Posterior vena cava (tissue), 2 donors: ENCODE measurements at regions not wholly inside any gene's neighbourhood (a gene's known extent, or its start where the extent isn't known, plus 50 kb on each side); places are given as distances from the start of the nearest gene placed in this dataset.

Experiments used
- DNase-seq: peaks from one replicate; pipeline ENCODE4 v3.0.0-alpha.2; 2020; ENCODE audit warnings: low spot score
- intact Hi-C, 2 donors: fragments of 100-400 bp; cut with DNase I; formaldehyde crosslinking; loops; one replicate each; pipeline versions ENCODE4 v1.14.1 to v1.14.2; 2022 to 2023
- donor health status: DM: yes; HTN: yes; CAD: no.
- donor health status: DM: yes; HTN: yes; CAD: no.

DNA sequence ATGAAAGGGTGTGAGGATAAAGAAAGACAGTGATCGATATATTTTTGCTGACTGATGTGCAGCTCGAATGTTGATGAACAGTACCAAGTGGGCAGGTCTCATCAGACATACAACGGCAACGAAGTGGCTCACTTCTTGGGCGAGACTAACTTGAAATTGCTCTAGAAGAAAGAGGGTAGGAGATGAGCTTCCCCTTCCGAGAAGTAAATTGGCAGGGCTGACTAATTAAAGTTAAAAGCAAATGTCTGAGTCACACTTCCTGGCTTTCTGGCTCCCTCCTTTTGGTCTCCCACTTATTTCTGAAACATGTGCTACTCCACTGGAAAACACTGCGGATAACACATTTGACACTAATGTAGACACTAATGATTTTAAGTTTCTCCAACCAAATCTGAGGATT lies 228.3 kb downstream of the ABHD5 start:
- no peak for DNase-seq

DNA sequence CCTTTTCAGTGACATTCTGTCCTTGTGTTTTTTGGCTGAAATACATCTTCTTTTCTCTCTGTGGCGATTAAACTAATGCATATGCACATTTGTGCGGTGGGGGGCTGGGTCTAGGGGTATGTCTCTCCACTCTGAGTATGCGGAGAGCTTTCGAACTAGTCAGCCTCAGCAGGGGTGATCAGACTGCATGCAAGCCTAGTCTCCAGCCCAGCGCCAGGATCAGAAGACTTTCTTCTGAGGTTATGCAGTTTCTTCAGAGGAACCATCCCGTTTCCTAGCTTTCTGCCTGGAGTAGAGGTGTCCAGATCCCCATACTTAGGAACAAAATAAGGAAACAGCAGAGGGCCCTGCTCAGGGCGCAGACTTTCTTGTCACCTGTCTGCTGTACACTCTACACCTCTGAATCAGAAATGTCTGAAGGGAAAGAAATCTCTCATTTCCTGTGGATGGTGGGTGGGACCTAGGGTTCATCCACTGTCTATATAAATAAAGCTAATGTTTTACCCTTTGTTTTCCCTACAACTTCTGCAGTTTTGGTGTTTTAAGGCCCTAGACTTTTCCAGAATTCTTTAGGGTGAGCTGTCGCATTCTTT lies 230.4 kb downstream of the ABHD5 start:
- DNase-seq = no peak
- intact Hi-C loops = no loop called here

More for the DNA sequence above, 228.3 kb downstream of the ABHD5 start:
- intact Hi-C loops = no loop called here

DNA sequence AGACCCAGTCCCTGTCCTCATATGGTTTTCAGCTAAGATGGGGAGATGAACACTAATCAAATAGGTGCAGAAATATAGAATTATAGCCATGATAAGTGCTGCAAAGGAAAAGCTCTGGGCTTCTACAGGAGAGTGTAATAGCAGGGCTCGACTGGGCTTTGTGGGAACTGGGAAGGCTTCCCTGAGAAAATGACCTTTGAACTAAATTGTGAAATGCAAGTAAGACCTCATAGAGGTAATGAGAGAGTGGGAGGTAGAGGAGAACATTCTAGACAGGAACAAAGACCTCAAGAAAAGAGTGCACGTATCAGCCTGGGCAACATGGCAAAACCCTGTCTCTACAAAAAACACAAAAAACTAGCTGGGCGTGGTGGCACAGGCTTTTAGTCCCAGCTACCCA lies 231.6 kb downstream of the ABHD5 start:
- no peak for DNase-seq
- intact Hi-C loops = no loop called here

DNA sequence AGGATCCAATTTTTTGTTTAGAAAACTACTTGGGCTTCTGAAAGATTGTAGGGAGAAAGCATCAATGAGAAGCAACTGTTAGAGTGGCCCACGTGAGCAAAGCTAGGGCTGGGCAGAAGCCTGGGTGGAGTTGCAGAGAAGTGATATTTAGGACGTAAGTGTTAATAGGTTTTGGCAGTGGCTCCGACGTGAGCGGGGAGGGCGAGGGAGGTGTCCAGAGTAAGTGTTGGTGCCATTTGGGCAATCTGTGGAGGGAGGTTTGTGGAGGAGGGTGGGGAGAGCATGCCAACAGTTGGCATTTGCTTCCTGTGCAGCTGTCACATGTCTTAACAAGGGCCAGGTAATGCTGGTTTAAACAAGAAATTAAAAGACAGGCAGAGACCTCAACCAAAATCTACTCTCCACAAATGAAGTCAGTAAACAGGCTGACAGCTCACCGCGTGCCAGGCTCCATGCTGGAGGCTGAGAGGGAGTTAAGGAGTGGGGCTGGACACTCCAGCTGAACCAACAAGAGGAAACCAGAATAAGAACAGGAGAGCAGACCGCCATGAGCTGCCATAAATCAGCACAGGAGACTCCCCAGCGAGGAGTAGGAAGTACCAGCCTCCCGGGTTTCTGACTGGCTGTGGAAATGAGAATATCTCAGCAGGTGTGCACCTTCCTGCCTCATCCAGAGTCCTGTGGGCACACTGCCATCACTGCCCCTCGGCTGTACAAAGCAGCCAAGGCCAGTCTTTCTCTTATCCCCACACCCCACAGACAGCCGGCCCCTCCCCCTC lies 232.6 kb downstream of the ABHD5 start:
- no peak for DNase-seq
- intact Hi-C loops = no loop called here

DNA sequence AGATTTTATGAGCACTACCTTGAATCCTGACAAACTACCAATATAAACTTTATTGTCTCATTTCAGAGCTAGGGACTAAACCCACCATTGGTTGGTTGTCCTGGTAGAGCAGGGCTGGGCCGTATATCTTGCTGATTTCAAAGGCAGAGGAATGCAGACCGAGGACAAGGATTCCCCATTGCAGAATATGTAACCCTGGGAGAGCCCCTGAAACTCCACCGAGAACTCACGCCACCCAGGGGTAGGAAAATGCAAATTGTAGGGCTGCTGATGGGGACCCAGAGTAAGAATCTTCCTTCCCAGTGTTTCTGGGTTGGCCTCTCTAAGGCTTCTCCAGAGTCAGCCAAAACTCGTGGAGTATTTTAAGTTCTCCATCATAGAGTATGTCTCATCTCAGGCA lies 235.3 kb downstream of the ABHD5 start:
- intact Hi-C loops = loop anchor here in 1 of 2 donors (5.0 kb wide), 1 partner anchor 109 kb away; no protein-coding TSS in a partner anchor
- DNase-seq = no peak

DNA sequence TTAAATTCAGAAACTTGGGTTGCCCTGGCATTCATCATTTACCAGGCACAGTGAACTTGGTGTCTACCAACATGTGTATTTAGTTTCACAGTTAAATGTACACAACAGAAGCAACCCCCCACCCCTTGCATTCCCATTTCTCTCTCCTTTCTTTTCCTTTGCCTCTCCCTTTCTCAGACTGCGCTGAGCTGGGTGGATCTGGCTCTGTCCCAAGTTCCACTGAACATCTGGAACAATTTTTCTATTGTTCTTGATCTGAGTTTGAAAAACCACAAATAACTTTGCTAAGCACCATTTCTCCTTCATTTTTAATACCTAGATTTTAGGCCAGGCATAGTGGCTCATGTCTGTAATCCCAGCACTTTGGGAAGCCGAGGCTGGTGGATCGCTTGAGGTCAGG lies 242.2 kb downstream of the ABHD5 start:
- no peak for DNase-seq
- intact Hi-C loops = no loop called here

DNA sequence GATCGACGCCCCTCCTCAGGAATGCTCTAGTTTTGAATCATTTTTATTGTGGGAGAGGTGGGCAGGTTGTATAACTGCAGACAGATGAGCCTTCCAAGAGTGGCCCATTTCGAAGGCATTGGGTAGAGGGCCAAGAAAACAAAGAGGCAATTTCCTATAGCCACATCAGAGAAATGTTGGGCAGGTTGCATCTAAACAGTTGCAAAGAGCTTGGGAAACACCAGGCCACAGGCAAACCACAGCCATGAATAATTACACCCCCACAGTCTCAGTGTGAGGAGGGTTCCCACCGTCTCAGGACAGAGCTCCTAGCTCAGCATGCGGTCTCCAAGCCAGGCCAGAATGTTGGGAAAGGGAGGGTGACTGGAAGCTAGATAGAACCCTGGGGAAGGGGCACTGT lies 257.3 kb downstream of the ABHD5 start:
- intact Hi-C loops = no loop called here

DNA sequence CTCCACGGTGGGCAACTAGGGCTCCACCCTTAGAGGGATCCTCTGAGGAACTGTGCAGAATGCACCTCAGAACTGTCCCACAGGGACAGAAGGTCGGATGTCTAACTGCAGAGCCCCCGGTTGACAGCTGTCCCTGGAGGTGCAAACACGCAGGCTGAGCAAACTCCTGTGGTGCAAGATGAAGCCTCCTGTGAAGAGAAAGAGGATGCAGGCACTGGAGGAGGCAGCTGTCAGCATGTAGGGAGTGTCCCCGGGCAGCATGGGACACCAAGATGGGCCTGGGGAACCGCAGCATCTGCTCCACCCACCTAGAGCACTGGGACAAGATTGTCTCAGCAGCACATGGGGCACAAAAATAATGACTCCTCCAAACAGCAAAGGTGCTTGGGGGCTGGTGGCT lies 258.9 kb downstream of the ABHD5 start:
- no peak for DNase-seq
- intact Hi-C loops = no loop called here

More for the DNA sequence above, 257.3 kb downstream of the ABHD5 start:
- no peak for DNase-seq

DNA sequence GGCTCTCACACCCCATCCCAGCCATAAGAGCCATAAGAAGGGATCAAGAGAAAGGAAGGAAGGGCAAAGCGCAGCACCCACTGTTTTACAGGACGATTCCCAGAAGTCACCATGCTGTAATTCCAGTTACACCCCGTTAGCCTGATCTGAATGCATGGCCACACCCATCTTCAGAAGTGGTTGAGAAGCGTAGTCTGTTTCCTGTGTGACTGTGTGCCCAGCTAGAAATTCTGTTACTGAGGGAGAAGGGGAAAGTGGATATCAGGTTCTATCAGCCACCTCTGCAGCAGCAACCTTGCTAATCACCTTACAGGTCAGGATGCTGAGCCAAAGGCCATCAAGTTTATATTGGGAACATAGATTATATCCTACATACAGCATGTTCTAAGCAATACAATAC lies 260.0 kb downstream of the ABHD5 start:
- intact Hi-C loops = no loop called here
- no peak for DNase-seq

DNA sequence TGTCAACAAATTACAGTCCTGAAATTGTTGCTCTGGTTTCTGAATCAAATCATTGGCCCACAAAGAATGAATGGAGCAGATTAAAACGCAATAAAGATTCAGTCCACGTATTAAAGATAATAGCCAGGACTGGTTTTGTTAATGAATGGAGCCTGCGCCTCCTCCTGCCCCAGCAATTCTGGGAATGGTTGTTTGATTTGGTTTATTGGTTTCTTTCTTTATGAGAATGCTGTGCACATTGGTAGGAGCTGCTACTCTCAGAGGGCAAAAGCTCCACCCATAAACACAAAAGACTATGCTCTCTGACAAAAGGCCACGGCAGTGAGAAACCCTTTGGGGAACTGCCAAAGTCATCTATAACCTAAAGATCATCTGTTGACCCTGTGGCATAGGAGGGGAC lies 261.1 kb downstream of the ABHD5 start:
- intact Hi-C loops = no loop called here
- DNase-seq = no peak

DNA sequence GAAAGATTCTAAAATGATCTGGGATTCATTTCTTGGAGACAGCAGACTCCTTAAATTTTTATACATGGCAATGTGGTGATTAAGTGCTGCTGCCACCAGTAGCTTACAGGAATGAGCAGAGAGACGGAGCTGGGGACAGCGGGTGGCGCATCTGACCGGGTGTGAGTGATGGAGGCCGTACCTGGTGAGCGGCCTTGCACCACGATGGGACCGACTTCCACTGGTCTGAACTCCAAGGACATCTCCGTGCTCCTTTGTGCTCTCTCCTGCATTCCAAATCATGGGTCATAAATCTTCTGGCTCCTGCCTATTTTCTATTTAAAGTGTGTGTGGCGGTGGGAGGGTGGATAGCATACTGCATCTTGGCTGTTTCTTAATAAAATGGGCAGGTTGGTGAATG lies 262.6 kb downstream of the ABHD5 start:
- intact Hi-C loops = no loop called here
- DNase-seq = no peak

DNA sequence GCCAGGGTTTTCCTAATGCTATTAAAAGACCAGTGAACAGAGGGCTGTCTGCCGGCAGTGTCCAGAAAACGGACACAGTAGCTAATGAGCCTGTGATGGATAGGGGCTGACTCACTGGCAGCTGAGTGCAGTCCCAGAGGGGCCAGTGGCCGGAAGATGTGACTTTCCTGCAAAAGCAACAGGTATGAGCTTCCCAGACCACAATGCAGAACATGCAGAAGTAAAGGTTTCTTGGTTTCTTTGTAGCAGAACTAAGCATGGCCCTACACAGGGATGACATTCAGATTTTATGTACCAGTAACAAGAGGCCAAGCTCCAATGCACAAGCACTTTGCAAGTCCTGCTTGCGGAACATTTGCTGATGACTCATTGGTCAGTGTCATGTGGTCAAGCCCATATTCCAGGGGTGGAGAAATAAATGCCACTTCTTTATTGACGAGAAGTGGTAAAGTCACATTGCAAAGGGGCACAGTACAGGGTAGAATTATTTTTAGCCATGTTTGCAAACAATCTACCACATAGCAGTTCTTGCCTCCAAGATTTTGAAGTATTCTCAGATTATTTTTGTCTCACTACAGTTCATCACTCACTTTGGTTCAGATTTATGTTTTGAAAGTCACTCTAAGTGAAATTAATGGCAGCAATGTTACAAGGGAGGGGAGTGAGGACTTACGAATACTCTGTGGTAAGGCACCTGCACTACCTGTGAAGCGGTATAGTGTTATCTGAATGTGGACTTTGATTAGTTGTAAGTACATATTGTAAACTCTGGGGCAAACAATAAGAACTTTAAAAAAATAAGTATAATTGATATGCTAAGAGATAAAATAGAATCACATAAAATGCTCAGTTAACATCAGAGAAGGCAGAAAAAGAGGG lies 263.3 kb downstream of the ABHD5 start:
- no peak for DNase-seq
- intact Hi-C loops = no loop called here

DNA sequence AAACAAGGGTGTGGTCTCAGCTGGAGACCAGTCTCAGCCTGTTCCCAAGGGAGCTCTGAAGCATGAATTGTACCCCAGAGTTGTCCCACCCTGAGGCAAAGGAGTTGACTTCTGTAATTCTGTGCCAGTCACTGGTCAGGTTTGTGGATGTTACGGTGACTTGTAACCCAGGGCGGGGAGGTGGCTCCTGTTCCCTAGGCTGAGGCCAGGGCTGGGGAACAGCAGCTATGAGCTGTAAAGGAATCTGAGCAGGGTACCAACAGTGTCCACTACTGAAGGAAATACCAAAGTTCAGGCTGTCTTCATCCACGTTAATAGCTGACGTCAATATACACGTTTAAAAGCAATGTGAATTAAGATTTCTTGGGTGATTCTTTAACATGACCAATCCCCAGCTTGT lies 266.2 kb downstream of the ABHD5 start:
- intact Hi-C loops = no loop called here

DNA sequence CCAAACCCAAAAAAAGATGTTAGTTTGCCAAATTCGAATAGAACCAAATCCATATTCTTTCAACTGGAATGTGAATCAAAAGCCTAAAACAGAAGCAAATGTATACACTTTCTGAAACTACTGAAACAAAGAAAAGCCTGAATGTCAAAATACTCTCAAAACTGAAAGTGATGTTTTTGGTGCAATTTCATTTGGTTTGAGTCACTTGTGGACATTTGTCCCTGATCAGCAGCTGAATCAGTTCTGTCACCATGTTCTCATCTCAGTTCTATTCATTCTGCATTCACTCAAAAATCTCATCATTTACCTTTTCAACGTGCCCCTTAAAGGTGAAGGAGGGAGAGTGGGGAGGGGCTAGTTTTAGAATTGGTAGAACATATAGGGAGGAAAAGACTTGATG lies 266.8 kb downstream of the ABHD5 start:
- DNase-seq = no peak
- intact Hi-C loops = no loop called here

More for the DNA sequence above, 266.2 kb downstream of the ABHD5 start:
- DNase-seq = no peak

DNA sequence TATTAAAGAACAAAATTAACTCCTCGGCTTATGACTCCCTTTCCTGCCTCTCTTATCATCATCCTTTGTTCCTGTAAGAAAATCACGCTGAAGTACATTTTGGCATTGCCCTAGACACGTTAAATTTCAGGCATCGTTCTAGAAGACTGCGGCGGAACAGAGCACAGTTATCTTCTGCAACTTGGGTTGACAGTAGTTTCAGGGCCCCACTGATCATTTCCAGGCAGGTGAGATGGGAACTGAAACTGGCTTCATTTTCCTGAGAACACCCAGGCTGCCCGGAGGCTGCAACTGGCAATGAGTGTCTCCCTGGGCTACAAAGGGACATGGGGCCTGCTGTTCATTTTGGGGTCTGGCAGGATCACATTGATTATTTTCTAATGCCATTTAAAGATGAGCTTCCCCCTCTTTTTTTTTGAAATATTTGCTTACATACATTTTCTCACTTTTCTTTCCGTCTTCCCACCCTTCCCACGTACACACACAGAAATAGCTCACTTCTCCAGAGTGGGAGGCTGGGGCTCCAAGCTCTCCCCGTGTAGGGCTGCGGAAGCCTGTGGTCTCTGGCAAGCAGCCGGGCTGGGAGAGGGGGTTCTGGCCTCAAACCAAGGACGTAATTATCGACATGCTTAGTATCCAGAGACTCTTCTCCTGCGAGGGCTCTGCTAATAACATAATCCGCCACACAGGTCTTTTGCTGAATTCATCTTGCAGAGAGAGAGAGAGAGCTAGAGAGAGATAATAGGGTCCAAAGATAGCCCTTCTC lies 267.4 kb downstream of the ABHD5 start:
- intact Hi-C loops = no loop called here
- DNase-seq = no peak

DNA sequence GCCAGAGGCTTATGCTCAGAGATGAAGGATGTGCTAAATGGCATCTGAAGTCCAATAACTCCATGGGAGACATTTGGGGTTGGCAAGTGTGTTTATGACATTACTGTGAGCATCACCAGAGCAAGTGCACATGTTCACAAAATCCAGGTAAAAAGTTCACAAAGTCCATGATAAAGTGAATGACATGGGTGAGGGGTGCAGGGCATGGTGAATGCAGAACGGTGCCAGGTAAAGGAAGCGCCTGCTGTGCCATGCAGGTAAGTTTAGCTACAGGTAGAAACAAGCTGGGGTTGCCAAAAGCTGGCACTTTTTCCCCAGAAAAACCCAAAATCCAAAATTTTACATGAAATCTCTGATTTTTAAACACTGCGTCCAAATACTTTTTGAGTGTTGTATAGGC lies 268.2 kb downstream of the ABHD5 start:
- DNase-seq = no peak
- intact Hi-C loops = no loop called here

DNA sequence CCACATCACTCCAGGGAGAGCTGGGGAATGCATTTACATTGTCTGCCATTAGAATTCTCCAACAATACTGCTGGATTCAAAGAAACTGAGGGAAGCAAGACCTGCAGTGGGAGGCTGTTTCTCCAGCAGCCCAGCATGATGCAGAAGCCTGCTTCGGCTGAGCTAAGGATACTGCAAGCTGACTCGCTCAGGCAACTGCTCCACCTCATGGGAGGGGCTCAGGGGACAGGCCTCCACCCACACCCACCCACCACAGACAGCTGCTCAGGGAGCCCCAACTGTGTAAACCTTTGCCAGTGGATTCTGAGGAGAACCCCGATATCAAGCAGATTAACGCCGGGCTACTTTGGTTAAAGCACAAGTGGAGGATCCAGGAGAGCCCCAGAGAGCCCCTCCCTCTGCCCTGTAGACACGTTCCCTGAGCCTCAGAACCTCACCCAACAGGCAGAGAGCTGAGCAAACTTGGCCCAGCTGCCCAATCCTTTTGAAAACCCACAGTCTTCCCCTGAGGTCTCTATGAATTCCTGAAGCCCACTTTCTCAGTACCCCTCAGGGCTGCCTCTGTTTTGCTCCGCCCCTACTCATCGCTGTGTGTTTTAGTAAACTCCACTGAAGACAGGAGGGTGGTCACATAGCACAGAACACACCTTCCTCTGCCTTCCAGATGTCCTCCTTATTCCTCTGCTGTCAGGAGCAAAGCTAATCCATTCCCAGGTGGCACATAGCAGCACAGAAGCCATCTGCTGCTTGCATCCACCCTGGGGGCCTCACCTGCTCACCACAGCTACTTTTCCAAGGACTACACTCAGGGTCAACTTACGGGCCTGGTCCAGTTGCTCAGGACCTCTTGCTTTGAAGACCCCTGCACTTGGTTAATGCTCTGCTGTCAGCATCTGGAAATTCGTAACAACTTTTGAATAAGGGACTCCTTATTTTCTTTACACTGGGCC lies 269.0 kb downstream of the ABHD5 start:
- intact Hi-C loops = no loop called here
- DNase-seq = no peak

DNA sequence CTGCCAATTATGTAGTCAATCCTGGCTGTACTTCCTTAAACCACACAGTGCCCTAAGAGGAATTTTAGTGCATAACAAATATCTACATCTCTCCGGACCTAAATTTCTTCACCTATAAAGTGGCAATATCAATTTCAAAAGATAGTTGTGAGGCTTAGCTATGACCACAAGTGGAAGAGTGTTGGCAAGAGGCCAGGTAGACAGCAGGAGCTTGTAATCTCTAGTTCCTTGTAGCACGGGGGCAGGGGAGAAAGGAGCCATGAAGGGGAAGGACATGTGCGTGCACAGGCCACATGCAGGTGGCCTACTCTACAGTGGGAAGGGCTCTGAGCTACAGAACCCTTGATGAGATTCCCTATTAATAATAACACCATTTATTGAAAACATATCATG lies 269.7 kb downstream of the ABHD5 start:
- no peak for DNase-seq
- intact Hi-C loops = no loop called here

DNA sequence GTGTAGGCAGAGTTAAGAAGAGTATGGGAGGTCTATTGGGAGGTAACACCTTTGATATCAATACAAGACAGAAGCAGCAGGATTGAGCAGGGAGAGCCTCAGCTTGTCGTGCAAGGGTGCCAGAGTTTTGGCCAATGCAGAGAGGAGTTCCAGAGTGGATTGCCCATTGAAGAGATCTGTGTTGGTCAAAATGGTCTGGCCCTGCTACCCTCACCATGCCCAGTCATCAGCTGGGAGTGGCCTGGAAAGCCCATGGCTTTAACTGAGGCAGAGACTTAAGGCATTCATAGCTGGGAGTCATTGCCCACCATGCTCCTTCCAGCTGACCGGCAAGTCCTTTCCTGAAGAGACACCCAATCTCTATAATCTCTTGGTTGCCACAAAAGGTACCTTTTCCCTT lies 271.3 kb downstream of the ABHD5 start:
- DNase-seq = no peak
- intact Hi-C loops = no loop called here
